PC-3 (cell line): ENCODE measurements at regions not wholly inside any gene's neighbourhood (a gene's known extent, or its start where the extent isn't known, plus 50 kb on each side); places are given as distances from the start of the nearest gene placed in this dataset.

Experiments used
- CTCF ChIP-seq: fragments of 300-600 bp; sonication (generic); conservative IDR thresholded peaks from 2 replicates; pipeline ENCODE4 v1.5.1; 2017; ENCODE audit warnings: antibody characterized with exemption, low read depth, mild to moderate bottlenecking, low read length
- EZH2 ChIP-seq: fragments of 300-600 bp; sonication (generic); IDR thresholded peaks from one replicate; pipeline ENCODE4 v1.6.1; 2017; ENCODE audit warnings: antibody characterized with exemption, mild to moderate bottlenecking, low read length; ENCODE audit not compliant: unreplicated experiment

- TF ChIP-seq CTCF (no peak), EZH2 (no peak)
Observed at GRCh38 chr4:108532187-108532586, 88.2 kb upstream of the RPL34 start.
